GM11168 (cell line): ENCODE measurements at regions not wholly inside any gene's neighbourhood (a gene's known extent, or its start where the extent isn't known, plus 50 kb on each side); places are given as distances from the start of the nearest gene placed in this dataset.
"Not testable (repeated sequence)": the region's sequence is repeated elsewhere in the genome, so short reads cannot be mapped to it uniquely, and the experiment has no call there.

ENCODE experiments used
- in situ Hi-C: fragments of 300-500 bp; cut with MboI; formaldehyde crosslinking; loops from one replicate; pipeline ENCODE4 v1.12.0; 2022; ENCODE audit warnings: low sequenced_read_pairs; ENCODE audit not compliant: unreplicated experiment

DNA sequence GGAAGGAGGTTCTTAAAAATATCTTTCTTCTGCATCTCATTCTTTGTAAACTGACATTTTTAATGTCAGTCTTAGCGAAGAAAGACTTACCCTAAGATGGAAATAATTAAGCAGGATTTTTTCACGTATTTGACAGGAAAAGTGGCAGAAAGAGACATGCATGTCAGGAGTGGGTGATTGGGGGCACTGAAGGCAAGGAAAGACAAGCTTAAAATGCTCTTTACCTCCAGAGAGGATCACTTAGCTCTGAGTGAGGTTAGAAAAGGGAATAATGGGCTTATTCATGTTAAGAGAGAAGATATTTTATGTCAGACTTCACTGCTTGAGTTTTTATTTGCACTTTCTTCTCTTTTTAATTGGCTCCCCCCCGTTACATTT lies 1358.2 kb upstream of the TMEM132C start:
- in situ Hi-C loops: loop anchor here (25.0 kb wide), 1 partner anchor 454 kb away; no protein-coding TSS in a partner anchor

DNA sequence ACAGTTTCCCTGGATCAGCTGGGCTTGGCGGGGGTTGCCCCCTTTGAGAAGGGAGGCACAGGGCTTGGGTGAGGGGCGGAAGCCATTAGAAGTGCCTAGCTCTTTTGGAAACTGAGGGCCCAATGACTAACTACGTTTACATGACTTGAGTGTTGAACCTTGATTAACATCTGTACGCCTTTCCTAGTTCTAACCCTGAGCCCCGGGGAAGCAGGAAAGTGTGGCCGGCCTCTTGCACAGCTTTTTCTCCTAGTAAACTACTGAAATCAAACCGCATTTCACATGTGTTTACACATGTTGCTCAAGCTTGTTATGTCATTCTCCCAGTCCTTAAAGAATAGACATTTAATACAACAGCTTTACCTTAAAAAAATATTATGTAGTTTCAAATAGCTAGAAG lies 1356.4 kb upstream of the TMEM132C start:
- in situ Hi-C loops: loop anchor here (25.0 kb wide), 1 partner anchor 452 kb away; no protein-coding TSS in a partner anchor

DNA sequence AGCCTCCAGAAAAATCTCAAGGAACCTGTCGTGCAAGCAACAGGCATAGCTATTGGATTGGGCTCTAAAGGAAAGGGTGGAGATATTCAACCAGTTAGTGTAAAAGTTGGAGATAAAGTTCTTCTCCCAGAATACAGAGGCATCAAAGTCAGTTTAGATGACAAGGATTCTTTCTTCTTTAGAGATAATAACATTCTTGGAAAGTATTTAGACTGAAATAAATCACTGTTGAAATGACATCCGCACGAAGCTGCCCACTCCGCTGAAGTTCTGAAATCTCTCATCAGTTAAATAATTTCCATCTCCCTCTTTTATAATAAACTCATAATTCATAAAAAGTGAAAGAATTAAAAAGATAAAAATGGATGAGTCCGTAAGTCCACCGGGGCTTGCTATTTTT lies 1354.9 kb upstream of the TMEM132C start:
- in situ Hi-C loops: loop anchor here (25.0 kb wide), 1 partner anchor 450 kb away; no protein-coding TSS in a partner anchor

DNA sequence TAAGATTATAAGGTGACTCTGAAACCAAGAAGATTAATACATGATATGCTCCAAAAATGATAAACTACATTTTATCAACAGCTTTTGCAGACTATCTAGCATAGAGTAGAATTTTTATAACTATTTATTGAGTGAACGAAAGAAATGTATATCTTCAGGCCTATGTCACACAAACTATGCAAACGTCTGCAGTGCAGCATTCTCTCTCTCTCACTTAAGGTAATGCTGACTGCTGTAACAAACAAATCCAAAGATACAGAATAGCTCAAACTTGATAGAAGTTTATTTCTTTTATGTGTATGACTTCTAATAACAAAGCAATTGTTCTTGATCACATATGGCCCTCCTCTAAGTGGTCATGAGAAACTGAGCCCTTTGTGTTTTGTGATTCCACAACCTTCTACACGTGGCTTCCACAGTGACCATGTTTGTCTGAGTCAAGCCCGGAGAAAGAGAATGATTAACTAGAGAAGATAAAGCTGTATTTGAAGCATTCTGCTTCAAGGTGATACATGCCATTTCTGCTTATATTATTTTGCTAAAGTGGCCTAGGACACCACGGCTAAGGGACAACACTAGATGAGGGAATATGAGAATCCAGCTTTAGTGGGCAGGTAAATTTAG lies 1352.7 kb upstream of the TMEM132C start:
- in situ Hi-C loops: loop anchor here (25.0 kb wide), 1 partner anchor 448 kb away; no protein-coding TSS in a partner anchor

DNA sequence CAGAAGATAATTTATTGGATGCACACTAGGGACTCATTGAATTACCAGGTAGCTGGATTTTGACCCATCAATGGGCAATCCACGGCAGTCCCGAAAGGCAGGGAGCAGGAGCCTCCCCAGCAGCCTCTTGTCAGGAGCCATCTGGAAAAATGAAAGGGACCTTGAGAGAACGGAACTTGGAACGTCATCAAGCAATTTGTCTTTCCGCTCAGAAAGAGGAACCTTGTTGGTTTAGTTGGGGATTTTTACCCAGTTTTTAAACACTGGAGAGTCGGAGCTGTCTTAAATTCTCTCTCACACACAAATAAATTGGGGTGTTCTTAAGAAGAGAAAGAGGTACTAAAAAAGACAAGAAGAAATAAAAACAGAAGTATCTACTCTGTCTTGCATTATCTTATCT lies 1351.7 kb upstream of the TMEM132C start:
- in situ Hi-C loops: loop anchor here (25.0 kb wide), 1 partner anchor 447 kb away; no protein-coding TSS in a partner anchor

DNA sequence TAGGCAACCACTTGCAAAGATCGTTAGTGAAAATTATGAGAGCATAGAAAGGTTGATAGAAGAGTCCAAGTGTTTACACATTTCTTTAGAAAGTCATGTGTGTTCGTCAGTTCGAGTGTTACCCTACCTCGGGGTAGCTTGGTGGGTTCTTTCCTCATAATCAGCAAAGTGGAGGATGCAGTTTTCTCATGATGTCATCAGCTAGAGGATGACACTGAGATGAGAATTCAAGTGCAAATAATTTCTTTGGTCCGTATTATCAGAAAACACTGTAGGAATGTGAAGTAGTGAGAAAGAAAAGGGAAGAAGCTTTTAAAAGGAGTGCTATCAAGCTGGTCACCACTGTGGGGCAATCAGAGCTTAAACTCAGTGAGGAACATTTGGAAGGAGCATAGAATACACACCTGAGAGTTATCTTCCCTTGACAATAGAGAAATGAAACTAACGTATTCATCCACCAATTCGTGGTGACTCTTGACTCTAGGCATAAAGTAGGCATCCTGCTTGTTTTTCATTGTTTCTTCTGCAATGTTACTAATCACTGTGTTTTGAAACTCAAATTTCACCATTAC lies 1340.9 kb upstream of the TMEM132C start:
- in situ Hi-C loops: no loop called here

DNA sequence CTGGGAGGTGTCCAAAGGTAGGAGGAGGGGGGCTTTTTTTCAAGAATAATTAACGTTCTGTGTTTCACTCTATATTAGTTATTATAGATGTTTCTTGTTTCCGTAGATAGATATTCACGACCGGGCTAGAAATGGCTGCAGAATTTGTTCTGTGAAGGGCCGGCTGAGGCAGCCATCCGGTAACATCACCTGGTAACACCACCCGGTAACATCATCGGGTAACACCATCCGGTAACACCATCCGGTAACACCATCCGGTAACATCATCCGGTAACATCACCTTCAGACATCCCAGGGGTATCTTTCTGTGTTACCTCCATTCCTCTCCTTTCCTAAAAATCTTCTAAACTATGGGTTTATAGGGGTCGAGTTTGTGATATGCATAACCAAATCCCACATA lies 1336.7 kb upstream of the TMEM132C start:
- in situ Hi-C loops: no loop called here

DNA sequence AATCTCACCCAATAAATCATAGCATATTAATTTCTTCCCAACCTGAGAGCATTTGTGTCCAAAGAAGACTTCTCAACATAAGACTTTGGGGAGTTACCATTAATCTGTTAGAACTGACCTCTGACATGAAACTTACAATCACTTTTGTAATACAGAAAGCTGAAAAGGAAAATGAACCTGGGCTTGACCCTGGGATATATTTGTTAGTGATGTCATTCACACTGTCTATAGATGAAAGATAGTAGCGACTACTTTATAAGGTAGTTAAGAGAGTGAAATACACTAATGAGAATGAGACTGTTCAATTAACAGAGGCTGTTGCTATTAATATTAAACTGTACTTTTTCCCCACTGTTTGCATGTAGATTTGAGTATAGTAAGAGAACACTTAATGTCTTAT lies 1334.8 kb upstream of the TMEM132C start:
- in situ Hi-C loops: no loop called here

DNA sequence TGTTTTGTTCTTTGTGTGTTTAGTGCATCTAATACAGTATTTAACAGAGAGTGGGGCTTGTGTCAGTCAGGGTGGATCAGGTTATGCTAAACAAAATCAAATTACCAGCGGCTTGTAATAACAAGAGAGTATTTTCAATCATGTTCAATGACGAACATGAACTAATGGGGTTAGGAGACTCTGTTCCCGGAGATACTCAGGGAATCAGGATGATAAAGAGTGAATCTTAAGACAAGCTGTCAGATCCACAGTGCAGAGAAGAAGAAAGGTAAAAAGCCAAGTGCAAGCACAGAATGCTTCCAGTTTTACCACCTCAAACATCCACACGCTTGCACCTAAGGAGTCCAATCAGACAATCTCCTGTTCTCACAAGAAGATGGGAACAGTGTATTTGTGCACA lies 1331.5 kb upstream of the TMEM132C start:
- in situ Hi-C loops: no loop called here

DNA sequence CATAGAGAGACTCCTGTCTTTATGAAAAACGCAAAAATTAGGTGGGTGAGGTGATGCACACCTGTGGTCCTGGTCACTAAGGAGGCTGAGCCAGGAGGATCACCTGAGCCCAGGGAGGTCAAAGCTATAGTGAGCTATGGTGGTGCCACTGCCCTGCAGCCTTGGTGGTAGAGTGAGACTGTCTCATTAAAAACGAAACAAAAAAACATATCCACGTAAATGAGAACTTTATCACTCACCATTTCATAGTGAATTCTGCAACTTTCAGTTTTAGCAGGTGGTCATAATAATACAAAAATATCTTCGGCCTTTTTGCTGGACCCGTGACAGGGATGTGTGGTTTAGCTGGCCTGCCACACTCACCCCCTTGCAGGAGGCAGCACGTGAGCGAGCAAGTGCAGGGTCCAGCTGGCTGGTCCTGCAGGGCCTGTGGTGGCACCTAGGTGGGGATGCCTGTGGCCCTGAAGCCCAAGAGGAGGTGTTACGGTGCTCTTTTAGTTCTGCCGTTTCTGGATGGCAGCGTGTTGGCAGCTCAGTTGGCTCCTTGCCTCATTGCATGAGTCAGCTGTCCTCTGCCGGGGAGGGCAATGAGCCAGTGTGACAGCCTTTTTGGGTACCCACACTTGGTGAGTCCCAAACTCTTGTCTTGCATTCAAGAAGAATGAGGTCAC lies 1330.7 kb upstream of the TMEM132C start:
- in situ Hi-C loops: no loop called here

DNA sequence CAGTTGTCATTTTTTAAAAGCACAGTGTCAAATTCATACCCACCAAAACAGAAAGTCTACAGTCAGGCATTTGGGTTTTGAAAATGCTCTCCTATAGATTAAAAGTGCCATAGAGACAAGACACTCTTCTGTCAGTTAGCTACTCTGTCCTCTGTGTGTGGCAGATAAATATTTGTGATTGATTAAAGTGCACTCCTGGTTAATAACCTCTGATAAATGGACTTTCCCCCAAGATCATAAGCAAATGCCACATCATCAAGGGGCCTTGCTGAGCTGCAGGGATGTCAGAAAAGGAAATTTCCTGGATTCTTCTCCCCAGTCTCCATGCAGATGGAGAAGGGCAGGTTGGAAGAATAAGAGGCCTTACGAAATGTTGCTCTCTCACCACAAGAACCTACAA lies 1329.5 kb upstream of the TMEM132C start:
- in situ Hi-C loops: no loop called here

DNA sequence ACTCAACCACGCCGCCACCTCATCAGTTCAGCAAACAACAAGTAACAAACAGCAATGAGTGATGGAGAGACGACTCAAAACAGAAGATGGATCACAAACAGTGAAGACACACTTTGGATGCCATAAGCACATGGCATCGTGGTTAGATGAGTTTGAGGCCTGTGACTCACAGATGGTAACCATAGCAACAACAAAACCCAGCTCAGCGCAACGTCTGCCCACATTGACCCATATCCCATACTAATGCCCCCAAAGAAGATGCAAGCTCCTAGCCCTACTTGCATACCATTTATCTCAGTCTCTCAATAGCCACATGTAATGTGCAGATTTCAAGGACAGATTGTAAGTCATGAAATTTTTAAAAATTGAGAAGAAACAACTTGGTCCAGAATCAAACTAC lies 1322.3 kb upstream of the TMEM132C start:
- in situ Hi-C loops: no loop called here

DNA sequence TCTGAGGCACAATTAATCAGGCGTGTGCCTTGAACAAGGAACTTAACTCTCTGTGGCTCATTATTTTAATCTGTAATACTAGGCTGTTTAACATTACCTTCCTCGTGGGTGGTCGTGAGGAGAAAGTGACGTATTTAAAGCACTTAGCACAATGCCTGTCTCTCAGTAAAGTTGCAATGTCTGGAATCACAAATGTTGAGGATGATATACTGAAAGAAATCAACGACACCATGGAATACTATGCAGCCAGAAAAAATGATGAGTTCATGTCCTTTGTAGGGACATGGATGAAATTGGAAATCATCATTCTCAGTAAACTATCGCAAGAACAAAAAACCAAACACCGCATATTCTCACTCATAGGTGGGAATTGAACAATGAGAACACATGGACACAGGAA lies 1320.0 kb upstream of the TMEM132C start:
- in situ Hi-C loops: not testable (repeated sequence)

DNA sequence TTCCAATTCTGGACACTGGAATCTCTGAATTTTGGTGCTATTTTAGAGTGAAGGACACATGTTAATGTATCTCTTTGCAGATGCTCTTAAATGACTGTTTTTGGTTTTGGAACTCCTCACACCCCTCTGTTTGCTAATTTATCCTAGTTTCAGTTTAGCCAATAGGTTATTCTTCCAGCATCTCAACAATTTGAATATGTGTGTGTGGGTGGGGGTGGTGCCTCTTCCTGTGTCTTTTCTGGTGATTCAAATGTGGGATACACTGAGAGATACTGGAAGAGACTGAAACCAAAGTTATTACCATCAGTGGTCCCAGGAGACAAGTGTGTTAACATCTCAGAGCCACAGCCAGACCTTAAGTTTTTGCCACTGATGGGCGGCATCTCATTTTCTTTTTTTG lies 1317.4 kb upstream of the TMEM132C start:
- in situ Hi-C loops: no loop called here

DNA sequence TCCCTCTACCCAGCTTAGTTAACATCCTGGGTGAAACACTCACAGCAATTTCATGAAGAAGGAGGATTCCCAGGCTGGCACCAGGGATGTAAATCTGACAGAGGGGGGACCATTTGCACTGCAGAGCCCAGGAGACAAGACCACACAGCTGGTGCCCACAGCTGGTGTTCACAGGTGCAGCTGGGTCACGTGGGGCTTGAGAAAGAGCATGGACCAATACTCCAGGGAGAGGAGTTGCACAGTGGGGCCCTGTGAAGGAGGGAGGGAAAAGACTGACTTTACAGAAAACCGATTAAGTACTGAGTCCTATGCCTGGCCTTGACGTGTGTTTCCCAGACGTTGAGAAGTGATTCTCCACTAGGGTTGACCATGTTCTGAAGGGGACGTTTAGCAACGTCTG lies 1316.7 kb upstream of the TMEM132C start:
- in situ Hi-C loops: no loop called here

DNA sequence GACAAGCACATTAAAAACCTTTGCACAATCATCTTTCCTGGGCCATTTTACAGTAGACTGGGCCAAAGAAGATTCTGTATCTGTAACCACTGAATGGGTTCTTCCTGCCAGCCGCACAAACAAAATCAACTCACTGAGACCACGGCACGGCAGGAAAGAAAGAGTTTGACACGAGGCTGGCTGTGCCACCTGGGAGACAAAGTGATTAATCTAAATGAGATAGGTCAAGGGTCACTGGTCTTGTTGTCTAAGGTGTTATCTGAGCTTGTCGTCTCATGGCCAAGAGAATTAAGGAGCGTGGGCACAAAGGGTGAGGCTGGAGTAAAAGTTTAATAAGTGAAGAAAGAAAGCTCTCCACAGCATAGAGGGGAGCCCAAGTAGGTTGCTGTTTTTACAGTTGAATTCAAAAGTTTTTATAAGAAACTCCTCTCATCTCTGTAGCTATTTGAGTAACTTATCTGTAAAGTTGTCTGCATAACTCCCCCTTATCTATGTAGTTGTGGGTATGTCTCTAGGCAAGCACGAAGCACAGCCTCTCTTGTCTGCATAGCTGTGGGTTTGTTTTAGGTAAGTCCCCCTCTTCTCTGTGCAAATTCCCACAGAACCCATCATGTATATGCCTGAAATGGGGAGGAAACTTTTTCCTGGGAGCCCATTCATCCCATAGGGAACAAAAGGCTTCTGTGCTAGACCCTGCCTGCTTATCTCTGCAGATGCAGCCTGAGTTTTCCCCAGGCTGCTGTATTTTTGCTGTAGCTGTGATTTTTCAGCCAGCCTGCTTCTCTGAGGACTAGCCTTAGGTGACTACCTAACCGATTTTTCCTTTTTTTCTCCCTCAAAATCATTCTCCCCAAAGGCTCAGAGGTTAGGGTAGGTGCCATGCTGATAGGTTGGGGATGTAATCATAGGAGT lies 1314.6 kb upstream of the TMEM132C start:
- in situ Hi-C loops: no loop called here

DNA sequence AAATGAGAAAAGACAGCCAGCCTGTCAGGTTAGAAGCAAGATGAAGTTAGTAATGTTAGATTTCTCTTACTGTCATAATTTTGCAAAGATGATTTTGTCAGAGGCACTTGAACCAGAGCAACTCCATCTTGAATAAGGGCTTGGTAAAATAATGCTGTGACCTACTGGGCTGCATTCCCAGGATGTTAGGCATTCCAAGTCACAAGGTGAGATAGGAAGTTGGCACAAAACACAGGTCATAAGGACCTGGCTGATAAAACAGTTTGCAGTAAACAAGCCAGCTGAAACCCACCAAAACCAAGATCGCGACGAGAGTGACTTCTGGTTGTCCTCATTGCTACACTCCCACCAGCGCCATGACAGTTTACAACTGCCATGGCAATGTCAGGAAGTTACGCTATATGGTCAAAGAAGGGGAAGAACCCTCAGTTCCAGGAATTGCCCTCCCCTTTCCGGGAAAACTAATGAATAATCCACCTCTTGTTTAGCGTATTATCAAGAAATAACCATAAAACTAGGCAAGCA lies 1313.5 kb upstream of the TMEM132C start:
- in situ Hi-C loops: no loop called here

DNA sequence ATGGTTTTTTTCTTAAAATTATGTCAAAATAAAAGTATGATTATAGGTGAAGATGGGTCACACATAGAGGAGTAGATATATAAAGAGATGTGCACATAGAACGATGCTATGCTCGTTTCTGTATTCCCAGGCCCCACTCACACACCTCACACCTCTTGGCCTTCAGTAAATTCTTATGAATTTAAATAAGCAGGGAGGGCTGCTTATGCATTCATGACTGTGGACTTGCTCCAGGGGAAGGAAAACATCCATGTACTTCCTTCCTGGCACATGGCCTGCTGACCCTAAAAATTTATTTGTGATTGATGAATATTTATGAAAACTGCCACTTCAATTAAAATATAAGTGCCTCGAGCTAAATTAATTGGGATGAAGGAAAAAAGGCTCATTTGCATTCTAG lies 1306.7 kb upstream of the TMEM132C start:
- in situ Hi-C loops: no loop called here

DNA sequence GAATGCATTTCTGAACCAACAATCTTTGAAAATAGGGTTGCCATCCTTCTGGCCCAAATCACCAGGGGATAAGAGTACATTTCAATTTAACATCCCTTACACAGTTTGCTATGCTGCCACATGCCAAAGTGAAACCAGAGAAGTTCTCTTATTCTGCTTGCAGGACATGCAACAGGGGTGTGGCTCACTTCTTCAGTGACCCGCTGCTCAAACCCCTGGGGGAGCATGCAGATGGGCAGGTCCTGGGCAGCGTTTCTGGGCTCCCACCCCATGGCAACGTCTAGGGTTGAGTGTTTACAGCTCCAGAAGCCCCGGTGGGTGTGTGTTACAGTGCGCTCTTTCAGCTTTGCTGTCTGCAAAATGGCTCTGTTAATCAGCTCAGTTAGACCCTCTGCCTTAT lies 1306.3 kb upstream of the TMEM132C start:
- in situ Hi-C loops: no loop called here

DNA sequence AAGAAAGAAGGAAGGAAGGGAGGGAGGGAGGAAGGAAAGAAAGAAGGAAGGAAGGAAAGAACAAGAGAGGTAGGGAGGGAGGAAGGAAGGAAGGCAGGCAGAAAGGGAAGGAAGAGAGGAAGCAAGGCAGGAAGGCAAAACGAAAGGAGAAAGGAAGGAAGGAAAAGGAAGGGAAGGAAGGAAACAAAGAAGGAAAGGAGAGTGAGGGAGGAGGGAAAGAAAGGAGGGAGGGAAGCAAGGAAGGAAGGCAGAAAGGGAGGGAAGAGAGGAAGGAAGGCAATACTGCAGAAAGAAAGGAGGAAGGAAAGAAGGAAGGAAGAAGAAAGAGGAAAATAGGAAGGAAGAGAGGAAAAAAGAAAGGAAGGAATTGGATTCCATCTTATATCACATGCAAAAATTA lies 1303.1 kb upstream of the TMEM132C start:
- in situ Hi-C loops: no loop called here
